HL-60 (cell line): ENCODE measurements at regions not wholly inside any gene's neighbourhood (a gene's known extent, or its start where the extent isn't known, plus 50 kb on each side); places are given as distances from the start of the nearest gene placed in this dataset.
"Not testable (repeated sequence)": the region's sequence is repeated elsewhere in the genome, so short reads cannot be mapped to it uniquely, and the experiment has no call there.

ENCODE experiments used
- CTCF ChIP-seq: IDR thresholded peaks from one replicate; pipeline ENCODE4 v1.5.1; 2011; ENCODE audit warnings: low read length, control low read depth, inconsistent platforms; ENCODE audit not compliant: insufficient read depth
- POLR2AphosphoS5 ChIP-seq: IDR thresholded peaks from 2 replicates; pipeline ENCODE4 v1.6.1; 2012; ENCODE audit warnings: low read depth

- TF ChIP-seq CTCF, POLR2AphosphoS5: not testable (repeated sequence)
Observed at GRCh38 chr14:37780731-37781130, 185.3 kb downstream of the TTC6 start.
